HCT116 (cell line): ENCODE measurements at regions not wholly inside any gene's neighbourhood (a gene's known extent, or its start where the extent isn't known, plus 50 kb on each side); places are given as distances from the start of the nearest gene placed in this dataset.

Source experiments
- CTCF ChIP-seq, 3 experiments: fragments of 200-600 bp in 1 of 3; sonication (generic) in 1 of 3; IDR thresholded peaks in 2 of 3; conservative IDR thresholded peaks in 1 of 3; 2 replicates each; pipeline ENCODE4 v1.5.1; 2012 to 2017; ENCODE audit warnings: low read depth in 2 of 3, low read length in 2 of 3, antibody characterized with exemption in 1 of 3, borderline replicate concordance in 1 of 3, control low read depth in 1 of 3, mild to moderate bottlenecking in 1 of 3, mixed read lengths in 1 of 3, mixed run types in 1 of 3, moderate library complexity in 1 of 3; ENCODE audit not compliant: insufficient read depth in 1 of 3
- EZH2phosphoT487 ChIP-seq: fragments of 200-600 bp; IDR thresholded peaks from 2 replicates; pipeline ENCODE4 v1.6.1; 2018; ENCODE audit warnings: antibody characterized with exemption, borderline replicate concordance
- JUND ChIP-seq: IDR thresholded peaks from 2 replicates; pipeline ENCODE4 v1.6.1; 2012
- RAD21 ChIP-seq: IDR thresholded peaks from 2 replicates; pipeline ENCODE4 v1.6.1; 2012; ENCODE audit warnings: low read depth, mild to moderate bottlenecking

GRCh38 chrX:15191830-15192229, 78.1 kb downstream of the ASB9 start:
- no peak for TF ChIP-seq EZH2phosphoT487
- TF ChIP-seq RAD21: no peak
- no peak for TF ChIP-seq CTCF (IDR thresholded peaks at IDR 0.05 in 2 of 3, conservative IDR thresholded peaks at IDR 0.05 in 1 of 3; ENCODE audit: borderline replicate concordance in 1 of 3, insufficient read depth in 1 of 3, low read depth in 2 of 3, low read length in 2 of 3)
- no peak for TF ChIP-seq JUND
